Activated T-helper 1 cell treated with anti-CD3 and anti-CD28 coated beads, Interleukin-12 subunit alpha, Interleukin-12 subunit beta, Interleukin-2, Interleukin-4 antibody, amounts not matched to agents 30 ng/mL and 10 ng/mL and 1 ng/mL, durations not matched to agents 14 hours and 24 hours and 36 hours (primary cell): ENCODE measurements at regions not wholly inside any gene's neighbourhood (a gene's known extent, or its start where the extent isn't known, plus 50 kb on each side); places are given as distances from the start of the nearest gene placed in this dataset.

ENCODE experiments used
- DNase-seq: peaks from one replicate; pipeline ENCODE4 v3.0.0; 2021; ENCODE audit warnings: low spot score
- H3K27ac Mint-ChIP-seq: one replicate; pipeline ENCODE4 v1.8.0; 2021; ENCODE audit warnings: mild to moderate bottlenecking, mixed read lengths
- H3K27me3 Mint-ChIP-seq: one replicate; pipeline ENCODE4 v1.8.0; 2022; ENCODE audit warnings: mild to moderate bottlenecking, moderate library complexity, mixed read lengths; ENCODE audit not compliant: insufficient read depth
- H3K36me3 Mint-ChIP-seq: one replicate; pipeline ENCODE4 v1.8.0; 2021; ENCODE audit warnings: low read depth, mixed read lengths
- H3K4me1 Mint-ChIP-seq: one replicate; pipeline ENCODE4 v1.8.0; 2021; ENCODE audit warnings: low read depth, mixed read lengths
- H3K4me3 Mint-ChIP-seq: one replicate; pipeline ENCODE4 v1.8.0; 2021; ENCODE audit warnings: mild to moderate bottlenecking, moderate library complexity, mixed read lengths
- H3K9me3 Mint-ChIP-seq: one replicate; pipeline ENCODE4 v1.8.0; 2021; ENCODE audit warnings: mixed read lengths
- intact Hi-C: fragments of 100-400 bp; cut with micrococcal nuclease; formaldehyde crosslinking; loops from one replicate; pipeline ENCODE4 v1.15.1; 2024

DNA sequence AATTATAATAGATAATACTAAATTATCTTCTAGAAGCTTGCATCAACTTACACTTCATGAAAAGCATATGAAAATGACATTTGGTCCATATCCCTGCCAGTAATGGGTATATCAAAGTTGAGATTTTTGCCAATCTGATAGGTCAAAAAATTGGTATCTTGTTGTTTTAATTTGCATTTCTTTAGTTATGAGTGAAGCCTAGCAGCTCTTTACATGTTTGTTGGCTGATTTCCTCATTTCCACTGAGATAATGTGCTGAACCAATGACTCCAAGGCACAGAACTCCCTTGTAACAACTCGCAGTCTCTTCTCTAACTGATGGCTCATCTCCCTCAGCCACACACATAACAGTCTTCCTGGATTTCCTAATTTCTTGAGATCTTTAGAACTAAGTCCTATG is 175.3 kb upstream of the SESN3 start:
- peaks cover 5% of the 10 kb centered on the region for H3K27me3 Mint-ChIP-seq
- no peak overlapping the region for H3K27ac Mint-ChIP-seq
- intact Hi-C loops, result no loop called here
- H3K36me3 Mint-ChIP-seq, result peaks cover 1% of the 10 kb centered on the region
- no peak overlapping the region for H3K4me3 Mint-ChIP-seq
- peaks cover 14% of the 10 kb centered on the region for H3K9me3 Mint-ChIP-seq
- DNase-seq, result no peak
- no peaks in the 10 kb centered on the region for H3K4me1 Mint-ChIP-seq

GRCh38 chr11:95404370-95404769 is 173.4 kb upstream of the SESN3 start:
- Mint-ChIP-seq H3K27ac (no peak overlapping the region), H3K9me3 (peaks cover 14% of the 10 kb centered on the region), H3K4me3 (no peak overlapping the region), H3K36me3 (peaks cover 1% of the 10 kb centered on the region), H3K27me3 (peaks cover 5% of the 10 kb centered on the region), H3K4me1 (no peaks in the 10 kb centered on the region)
- DNase-seq, result no peak
- intact Hi-C loops, result no loop called here

DNA sequence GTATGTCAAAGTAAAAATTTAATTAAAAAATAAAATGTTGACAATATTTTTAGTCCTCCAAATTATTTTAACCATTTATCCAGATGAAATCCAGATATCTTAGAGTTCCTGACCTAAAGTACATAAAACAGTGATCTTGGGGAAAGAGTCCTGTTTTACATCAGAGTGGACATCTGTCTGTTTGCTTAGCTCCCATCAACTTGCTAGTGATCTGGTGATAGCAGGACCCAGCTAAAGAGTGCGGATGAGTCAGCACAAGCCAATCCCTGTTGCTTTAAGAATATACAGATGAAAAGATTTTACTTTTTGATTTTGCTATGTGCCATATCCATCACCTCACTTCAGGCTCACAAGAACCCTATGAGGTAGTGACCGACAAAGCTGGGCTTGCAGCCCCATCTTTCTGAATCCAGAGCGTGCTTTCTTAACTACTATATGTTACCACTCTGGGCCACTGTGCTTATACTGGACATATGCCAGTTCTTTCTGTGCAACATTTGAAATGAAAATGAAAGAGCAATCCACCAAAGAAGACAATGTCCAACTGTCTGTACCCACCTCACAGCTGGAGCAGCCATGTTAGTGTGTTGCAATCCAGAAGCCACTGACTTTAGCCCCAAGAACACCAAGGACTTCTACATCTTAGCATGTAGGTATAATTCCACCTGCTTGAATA is 167.6 kb upstream of the SESN3 start:
- peaks cover 5% of the 10 kb centered on the region for H3K27me3 Mint-ChIP-seq
- intact Hi-C loops, result no loop called here
- H3K4me1 Mint-ChIP-seq, result no peaks in the 10 kb centered on the region
- peaks cover 9% of the 10 kb centered on the region for H3K9me3 Mint-ChIP-seq
- H3K4me3 Mint-ChIP-seq, result no peak overlapping the region
- peaks cover 1% of the 10 kb centered on the region for H3K36me3 Mint-ChIP-seq
- DNase-seq, result no peak
- H3K27ac Mint-ChIP-seq, result no peak overlapping the region

GRCh38 chr11:95392644-95393043 is 161.6 kb upstream of the SESN3 start:
- intact Hi-C loops, result no loop called here
- no peaks in the 10 kb centered on the region for H3K4me1 Mint-ChIP-seq

GRCh38 chr11:95389427-95389826 is 158.4 kb upstream of the SESN3 start:
- H3K9me3 Mint-ChIP-seq, result peaks cover 4% of the 10 kb centered on the region
- peaks cover 4% of the 10 kb centered on the region for H3K4me1 Mint-ChIP-seq
- peaks cover 2% of the 10 kb centered on the region for H3K36me3 Mint-ChIP-seq
- intact Hi-C loops, result no loop called here
- no peak overlapping the region for H3K4me3 Mint-ChIP-seq
- no peaks in the 10 kb centered on the region for H3K27me3 Mint-ChIP-seq
- no peak for DNase-seq
- H3K27ac Mint-ChIP-seq, result no peak overlapping the region

More at GRCh38 chr11:95392644-95393043, 161.6 kb upstream of the SESN3 start:
- no peak for DNase-seq
- Mint-ChIP-seq H3K27me3 (peaks cover 3% of the 10 kb centered on the region), H3K9me3 (peaks cover 13% of the 10 kb centered on the region), H3K4me3 (no peak overlapping the region), H3K27ac (no peak overlapping the region), H3K36me3 (peaks cover 2% of the 10 kb centered on the region)

DNA sequence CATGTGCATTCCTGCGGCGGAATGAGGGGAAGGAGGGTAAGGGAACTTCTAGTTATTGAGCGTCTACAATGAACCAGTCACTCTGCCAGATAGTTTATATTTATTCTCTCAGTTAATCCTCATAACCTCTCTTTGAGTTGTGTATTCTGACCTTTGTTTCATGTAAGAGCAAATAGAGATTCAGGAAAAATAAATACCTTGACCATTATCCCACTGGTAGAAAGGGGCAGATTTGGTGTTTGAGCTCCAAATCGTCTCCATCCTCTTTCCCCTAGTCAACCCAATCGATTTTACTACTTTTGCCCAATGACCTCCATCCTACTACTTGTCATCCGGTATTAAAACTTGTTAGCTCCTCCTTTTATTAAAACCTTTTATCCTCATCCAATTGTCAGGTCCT is 157.1 kb upstream of the SESN3 start:
- peaks cover 2% of the 10 kb centered on the region for H3K36me3 Mint-ChIP-seq
- peaks cover 4% of the 10 kb centered on the region for H3K9me3 Mint-ChIP-seq
- no peak overlapping the region for H3K27ac Mint-ChIP-seq
- intact Hi-C loops, result no loop called here
- no peaks in the 10 kb centered on the region for H3K27me3 Mint-ChIP-seq
- H3K4me1 Mint-ChIP-seq, result peaks cover 4% of the 10 kb centered on the region
- H3K4me3 Mint-ChIP-seq, result no peak overlapping the region
- no peak for DNase-seq

DNA sequence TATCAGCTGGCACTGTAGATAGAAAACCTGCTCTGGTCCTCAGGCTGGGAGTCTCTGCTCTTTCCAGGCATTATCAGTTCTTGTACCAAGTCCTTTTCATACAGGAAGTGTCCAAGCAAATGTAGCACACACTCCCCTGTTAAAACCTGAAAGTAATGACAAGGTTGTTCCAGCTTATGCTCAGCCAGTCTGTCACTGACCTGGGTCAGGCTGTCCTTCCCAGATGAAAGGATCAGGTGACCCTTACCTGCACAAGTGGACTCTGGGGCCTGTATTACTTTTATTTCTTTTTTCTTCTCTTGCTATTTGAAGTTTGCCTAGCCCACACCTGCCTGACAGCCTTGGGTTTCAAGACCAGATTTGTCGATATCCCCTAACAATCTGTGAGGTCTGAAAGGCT is 156.3 kb upstream of the SESN3 start:
- intact Hi-C loops, result no loop called here
- no peaks in the 10 kb centered on the region for H3K27me3 Mint-ChIP-seq
- peaks cover 2% of the 10 kb centered on the region for H3K36me3 Mint-ChIP-seq
- H3K4me3 Mint-ChIP-seq, result no peak overlapping the region
- H3K27ac Mint-ChIP-seq, result no peak overlapping the region
- H3K4me1 Mint-ChIP-seq, result peaks cover 4% of the 10 kb centered on the region
- H3K9me3 Mint-ChIP-seq, result peaks cover 4% of the 10 kb centered on the region
- DNase-seq, result no peak

- DNase-seq, result no peak
- Mint-ChIP-seq H3K36me3 (no peaks in the 10 kb centered on the region), H3K27me3 (peaks cover 3% of the 10 kb centered on the region), H3K4me1 (peaks cover 4% of the 10 kb centered on the region), H3K27ac (no peak overlapping the region), H3K4me3 (no peak overlapping the region), H3K9me3 (no peaks in the 10 kb centered on the region)
- intact Hi-C loops, result no loop called here
Measured at GRCh38 chr11:95385577-95385976, 154.6 kb upstream of the SESN3 start.

- no peaks in the 10 kb centered on the region for H3K4me1 Mint-ChIP-seq
- DNase-seq, result no peak
- H3K27me3 Mint-ChIP-seq, result peaks cover 9% of the 10 kb centered on the region
- intact Hi-C loops, result no loop called here
- H3K27ac Mint-ChIP-seq, result no peak overlapping the region
- no peaks in the 10 kb centered on the region for H3K9me3 Mint-ChIP-seq
- no peaks in the 10 kb centered on the region for H3K36me3 Mint-ChIP-seq
- no peak overlapping the region for H3K4me3 Mint-ChIP-seq
Measured at GRCh38 chr11:95379479-95379878, 148.5 kb upstream of the SESN3 start.

DNA sequence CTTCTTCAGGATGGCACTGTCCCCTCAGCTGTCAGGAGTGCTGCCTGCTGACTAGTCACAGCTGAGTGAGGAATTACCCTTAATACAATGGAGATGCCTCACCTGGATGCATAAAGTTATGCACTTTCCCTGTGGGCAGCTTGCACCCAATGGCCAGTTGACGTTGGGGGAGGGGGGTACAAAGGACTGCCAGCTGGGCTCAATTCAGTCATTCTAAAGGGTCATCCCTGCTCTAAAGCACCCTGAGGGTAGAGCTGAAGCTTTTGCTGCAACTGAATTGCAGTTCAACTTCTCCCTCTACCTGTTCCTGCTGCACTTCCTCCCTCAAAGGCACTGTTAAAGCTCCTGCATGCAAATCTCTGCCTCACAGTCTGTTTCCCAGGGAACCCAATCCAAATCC is 147.8 kb upstream of the SESN3 start:
- Mint-ChIP-seq H3K27ac (no peak overlapping the region), H3K27me3 (peaks cover 9% of the 10 kb centered on the region), H3K4me1 (no peaks in the 10 kb centered on the region), H3K4me3 (no peak overlapping the region), H3K9me3 (no peaks in the 10 kb centered on the region), H3K36me3 (no peaks in the 10 kb centered on the region)
- intact Hi-C loops, result no loop called here
- no peak for DNase-seq

DNA sequence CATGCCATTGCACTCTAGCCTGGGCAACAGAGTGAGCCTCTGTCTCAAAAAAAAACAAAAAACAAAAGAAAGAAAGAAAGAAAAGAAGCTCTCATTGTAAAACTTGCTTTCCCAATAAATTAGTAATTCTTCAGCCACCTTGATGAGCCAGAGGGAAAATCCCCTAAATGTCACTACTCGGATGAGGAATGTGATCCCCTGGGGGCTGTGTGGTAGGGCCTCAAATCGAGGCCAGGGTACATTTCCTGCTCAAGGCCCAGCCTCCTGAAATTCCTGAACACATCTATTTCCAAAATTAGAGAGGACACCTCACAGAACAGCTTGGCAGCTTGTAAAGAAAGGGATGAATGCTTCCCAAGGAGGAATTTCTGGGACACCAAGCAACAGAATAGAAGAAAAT is 147.1 kb upstream of the SESN3 start:
- DNase-seq, result no peak
- intact Hi-C loops, result no loop called here
- Mint-ChIP-seq H3K9me3 (no peaks in the 10 kb centered on the region), H3K4me3 (no peak overlapping the region), H3K27me3 (peaks cover 9% of the 10 kb centered on the region), H3K4me1 (no peaks in the 10 kb centered on the region), H3K36me3 (no peaks in the 10 kb centered on the region), H3K27ac (no peak overlapping the region)

GRCh38 chr11:95375886-95376285 is 144.9 kb upstream of the SESN3 start:
- no peak overlapping the region for H3K4me3 Mint-ChIP-seq
- no peak for DNase-seq
- peaks cover 9% of the 10 kb centered on the region for H3K27me3 Mint-ChIP-seq
- H3K27ac Mint-ChIP-seq, result no peak overlapping the region
- H3K9me3 Mint-ChIP-seq, result no peaks in the 10 kb centered on the region
- H3K4me1 Mint-ChIP-seq, result no peaks in the 10 kb centered on the region
- no peaks in the 10 kb centered on the region for H3K36me3 Mint-ChIP-seq
- intact Hi-C loops, result no loop called here

DNA sequence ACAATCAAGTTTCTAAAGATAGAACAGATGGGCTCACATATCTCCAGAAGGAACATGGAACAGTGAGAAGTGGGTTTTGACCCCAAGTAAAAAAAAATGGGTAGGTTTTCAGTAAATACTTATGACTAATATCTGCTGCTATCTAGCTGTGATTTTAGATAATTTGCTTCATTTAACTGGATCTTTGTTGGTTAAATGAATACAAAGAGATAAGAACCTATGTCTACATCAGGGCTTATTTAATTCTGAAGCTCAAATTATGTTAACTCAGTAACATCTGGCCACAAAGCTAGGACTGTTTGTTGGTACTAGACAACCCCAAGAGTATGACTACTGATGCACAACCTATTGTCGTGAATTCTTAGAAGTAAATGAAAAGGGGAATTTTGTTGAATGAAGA is 144.4 kb upstream of the SESN3 start:
- Mint-ChIP-seq H3K4me3 (no peak overlapping the region), H3K27ac (no peak overlapping the region), H3K36me3 (no peaks in the 10 kb centered on the region), H3K27me3 (peaks cover 6% of the 10 kb centered on the region), H3K9me3 (no peaks in the 10 kb centered on the region), H3K4me1 (no peaks in the 10 kb centered on the region)
- no peak for DNase-seq
- intact Hi-C loops, result no loop called here

GRCh38 chr11:95374105-95374504 is 143.1 kb upstream of the SESN3 start:
- no peak for DNase-seq
- Mint-ChIP-seq H3K9me3 (no peaks in the 10 kb centered on the region), H3K4me1 (no peaks in the 10 kb centered on the region), H3K27ac (no peak overlapping the region), H3K36me3 (no peaks in the 10 kb centered on the region), H3K4me3 (no peak overlapping the region), H3K27me3 (peaks cover 12% of the 10 kb centered on the region)
- intact Hi-C loops, result no loop called here
